Peyer's patch (tissue), 4 donors: ENCODE measurements at regions not wholly inside any gene's neighbourhood (a gene's known extent, or its start where the extent isn't known, plus 50 kb on each side); places are given as distances from the start of the nearest gene placed in this dataset.

Experiments
- DNase-seq, 3 donors: peaks; one replicate each; pipeline ENCODE4 v3.0.0-alpha.2; 2017 to 2019
- H3K27ac ChIP-seq, 4 donors: fragments of 200-600 bp; sonication (generic); one replicate each; pipeline ENCODE4 v1.5.1; 2016 to 2019
- H3K27me3 ChIP-seq, 2 donors: fragments of 200-600 bp; sonication (generic); one replicate each; pipeline ENCODE4 v1.5.1; 2019
- H3K36me3 ChIP-seq, 3 donors: fragments of 200-600 bp; sonication (generic); one replicate each; pipeline ENCODE4 v1.5.1; 2016 to 2019
- H3K4me1 ChIP-seq, 4 donors: fragments of 200-600 bp; sonication (generic); one replicate each; pipeline ENCODE4 v1.5.1; 2016 to 2019
- H3K4me3 ChIP-seq, 4 donors: fragments of 200-600 bp; sonication (generic); 1 replicate in 3 of 4; 2 replicates in 1 of 4; pipeline ENCODE4 v1.5.1; 2016 to 2019; ENCODE audit warnings: mild to moderate bottlenecking in 1 of 4
- H3K9me3 ChIP-seq, 4 donors: fragments of 200-600 bp; sonication (generic); one replicate each; pipeline ENCODE4 v1.5.1; 2016 to 2019; ENCODE audit warnings: mild to moderate bottlenecking in 1 of 4
- CTCF ChIP-seq, 6 experiments: fragments of 450-650 bp in 4 of 6; fragments of 200-600 bp in 2 of 6; sonication (generic) in 1 of 6; IDR thresholded peaks; one replicate each; pipeline ENCODE4 v1.5.1; 2017 to 2019; ENCODE audit warnings: antibody characterized with exemption in 6 of 6, mild to moderate bottlenecking in 3 of 6, moderate library complexity in 1 of 6
- POLR2A ChIP-seq, 2 donors: fragments of 450-650 bp; IDR thresholded peaks; one replicate each; pipeline ENCODE4 v1.5.1; 2017; ENCODE audit warnings: antibody characterized with exemption in 2 of 2, mild to moderate bottlenecking in 2 of 2, moderate library complexity in 2 of 2

- DNase-seq: no peak
- H3K9me3 ChIP-seq: no peaks in the 10 kb centered on the region
- no peaks in the 10 kb centered on the region for H3K27me3 ChIP-seq
- H3K36me3 ChIP-seq: no peaks in the 10 kb centered on the region
- no peak for TF ChIP-seq POLR2A (IDR thresholded peaks at IDR 0.05)
- no peaks in the 10 kb centered on the region for H3K4me1 ChIP-seq
- H3K4me3 ChIP-seq: no peak overlapping the region
- no peak overlapping the region for H3K27ac ChIP-seq
Observed at GRCh38 chr20:56845546-56846086, 216.5 kb downstream of the TFAP2C start.

- H3K4me3 ChIP-seq: no peak overlapping the region
- no peaks in the 10 kb centered on the region for H3K27me3 ChIP-seq
- DNase-seq: no peak
- H3K4me1 ChIP-seq: no peaks in the 10 kb centered on the region
- TF ChIP-seq POLR2A (IDR thresholded peaks at IDR 0.05): no peak
- TF ChIP-seq CTCF (IDR thresholded peaks at IDR 0.05): no peak
- H3K27ac ChIP-seq: no peak overlapping the region
- no peaks in the 10 kb centered on the region for H3K36me3 ChIP-seq
- no peaks in the 10 kb centered on the region for H3K9me3 ChIP-seq
Observed at GRCh38 chr20:56848561-56848960, 219.5 kb downstream of the TFAP2C start.

- TF ChIP-seq POLR2A (IDR thresholded peaks at IDR 0.05): no peak
- TF ChIP-seq CTCF (IDR thresholded peaks at IDR 0.05): no peak
- DNase-seq: no peak
Observed at GRCh38 chr20:56851552-56851951, 222.4 kb downstream of the TFAP2C start.

GRCh38 chr20:56855708-56856107, 226.6 kb downstream of the TFAP2C start:
- DNase-seq: no peak
- no peaks in the 10 kb centered on the region for H3K27me3 ChIP-seq
- H3K36me3 ChIP-seq: no peaks in the 10 kb centered on the region
- no peak overlapping the region for H3K27ac ChIP-seq
- no peaks in the 10 kb centered on the region for H3K9me3 ChIP-seq
- no peaks in the 10 kb centered on the region for H3K4me1 ChIP-seq
- no peak overlapping the region for H3K4me3 ChIP-seq
- TF ChIP-seq POLR2A (IDR thresholded peaks at IDR 0.05) (no peak), CTCF (IDR thresholded peaks at IDR 0.05) (no peak)

More at GRCh38 chr20:56851552-56851951, 222.4 kb downstream of the TFAP2C start:
- no peaks in the 10 kb centered on the region for H3K27me3 ChIP-seq
- no peaks in the 10 kb centered on the region for H3K9me3 ChIP-seq
- no peak overlapping the region for H3K4me3 ChIP-seq
- no peaks in the 10 kb centered on the region for H3K36me3 ChIP-seq
- no peaks in the 10 kb centered on the region for H3K4me1 ChIP-seq
- H3K27ac ChIP-seq: no peak overlapping the region

GRCh38 chr20:56857950-56858349, 228.8 kb downstream of the TFAP2C start:
- Histone ChIP-seq H3K4me1 (no peaks in the 10 kb centered on the region), H3K4me3 (no peak overlapping the region), H3K9me3 (no peaks in the 10 kb centered on the region), H3K27me3 (no peaks in the 10 kb centered on the region), H3K36me3 (no peaks in the 10 kb centered on the region), H3K27ac (no peak overlapping the region)
- TF ChIP-seq CTCF (IDR thresholded peaks at IDR 0.05) (no peak), POLR2A (IDR thresholded peaks at IDR 0.05) (no peak)
- no peak for DNase-seq

- no peaks in the 10 kb centered on the region for H3K9me3 ChIP-seq
- no peaks in the 10 kb centered on the region for H3K36me3 ChIP-seq
- no peak for TF ChIP-seq CTCF (IDR thresholded peaks at IDR 0.05)
- TF ChIP-seq POLR2A (IDR thresholded peaks at IDR 0.05): no peak
- H3K27me3 ChIP-seq: no peaks in the 10 kb centered on the region
- H3K4me1 ChIP-seq: no peaks in the 10 kb centered on the region
- no peak overlapping the region for H3K4me3 ChIP-seq
- no peak for DNase-seq
- peak overlapping the region; percentile 22 to 60 (median 43) for H3K27ac ChIP-seq
Observed at GRCh38 chr20:56859039-56859800, 230.1 kb downstream of the TFAP2C start.
